MM.1S (cell line): ENCODE measurements at regions not wholly inside any gene's neighbourhood (a gene's known extent, or its start where the extent isn't known, plus 50 kb on each side); places are given as distances from the start of the nearest gene placed in this dataset.

Experiments
- EZH2 ChIP-seq: fragments of 300-600 bp; sonication (generic); optimal IDR thresholded peaks from 2 replicates; pipeline ENCODE3; 2017; ENCODE audit warnings: low read depth, mild to moderate bottlenecking, antibody characterized with exemption, low read length, mixed read lengths
- TF ChIP-seq, protein P1 (sequence below): fragments of 300-600 bp; sonication (generic); IDR thresholded peaks from 2 replicates; pipeline ENCODE4 v1.5.1; 2016; ENCODE audit warnings: antibody characterized with exemption, low read length, mixed read lengths

DNA sequence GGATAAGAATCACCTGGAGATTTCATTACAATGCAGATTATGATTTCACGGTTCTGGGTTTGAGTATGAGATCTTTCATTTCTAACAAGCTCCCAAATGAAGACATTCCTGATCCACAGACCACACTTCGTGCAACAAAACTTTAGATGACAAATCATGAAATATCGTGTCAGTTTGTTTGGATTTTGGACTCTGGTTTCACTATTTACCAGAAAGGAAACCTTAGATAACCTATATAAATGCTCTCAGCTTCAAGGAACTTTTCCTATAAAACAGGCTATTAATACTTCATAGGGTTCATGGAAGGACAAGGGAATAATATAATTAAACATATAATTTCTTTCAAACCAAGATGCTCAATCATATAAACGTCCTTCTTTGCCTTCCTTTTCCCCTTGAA lies 930.5 kb upstream of the SLC10A2 start:
- TF ChIP-seq, protein P1, sequence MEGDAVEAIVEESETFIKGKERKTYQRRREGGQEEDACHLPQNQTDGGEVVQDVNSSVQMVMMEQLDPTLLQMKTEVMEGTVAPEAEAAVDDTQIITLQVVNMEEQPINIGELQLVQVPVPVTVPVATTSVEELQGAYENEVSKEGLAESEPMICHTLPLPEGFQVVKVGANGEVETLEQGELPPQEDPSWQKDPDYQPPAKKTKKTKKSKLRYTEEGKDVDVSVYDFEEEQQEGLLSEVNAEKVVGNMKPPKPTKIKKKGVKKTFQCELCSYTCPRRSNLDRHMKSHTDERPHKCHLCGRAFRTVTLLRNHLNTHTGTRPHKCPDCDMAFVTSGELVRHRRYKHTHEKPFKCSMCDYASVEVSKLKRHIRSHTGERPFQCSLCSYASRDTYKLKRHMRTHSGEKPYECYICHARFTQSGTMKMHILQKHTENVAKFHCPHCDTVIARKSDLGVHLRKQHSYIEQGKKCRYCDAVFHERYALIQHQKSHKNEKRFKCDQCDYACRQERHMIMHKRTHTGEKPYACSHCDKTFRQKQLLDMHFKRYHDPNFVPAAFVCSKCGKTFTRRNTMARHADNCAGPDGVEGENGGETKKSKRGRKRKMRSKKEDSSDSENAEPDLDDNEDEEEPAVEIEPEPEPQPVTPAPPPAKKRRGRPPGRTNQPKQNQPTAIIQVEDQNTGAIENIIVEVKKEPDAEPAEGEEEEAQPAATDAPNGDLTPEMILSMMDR = no peak
- no peak for TF ChIP-seq EZH2
